ELF-1 (cell line): ENCODE measurements at regions not wholly inside any gene's neighbourhood (a gene's known extent, or its start where the extent isn't known, plus 50 kb on each side); places are given as distances from the start of the nearest gene placed in this dataset.
"Not testable (repeated sequence)": the region's sequence is repeated elsewhere in the genome, so short reads cannot be mapped to it uniquely, and the experiment has no call there.

Experiments
- DNase-seq: peaks from one replicate; pipeline ENCODE4 v3.0.0-alpha.2; 2016; ENCODE audit warnings: low read depth, low spot score

- DNase-seq, result no peak
These were observed 145.3 kb upstream of the ZNF521 start for GRCh38 chr18:25497151-25497794.

GRCh38 chr18:25496544-25496943 lies 144.6 kb upstream of the ZNF521 start:
- DNase-seq, result no peak

- no peak for DNase-seq
These were observed 143.6 kb upstream of the ZNF521 start for GRCh38 chr18:25495606-25496005.

GRCh38 chr18:25494888-25495287 lies 142.9 kb upstream of the ZNF521 start:
- DNase-seq, result no peak

- no peak for DNase-seq
These were observed 141.4 kb upstream of the ZNF521 start for GRCh38 chr18:25493401-25493800.

DNA sequence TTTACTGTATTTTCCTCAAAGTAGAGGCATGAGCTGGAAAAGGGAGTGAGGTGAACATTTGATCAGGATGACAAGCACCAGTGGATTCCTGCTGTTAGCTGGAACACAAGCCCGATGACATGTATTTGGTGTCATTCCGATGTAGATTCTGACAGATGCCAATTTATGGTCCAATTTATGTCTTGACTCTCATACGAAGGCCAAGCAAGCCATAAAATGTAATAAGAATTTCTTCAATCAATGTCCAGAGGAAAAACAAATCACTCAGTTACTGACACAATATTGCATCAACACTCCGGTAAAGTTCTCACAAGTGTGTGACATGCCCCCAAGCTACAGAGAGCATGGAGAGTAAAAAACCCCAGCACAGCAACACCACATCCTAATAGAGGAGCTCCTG lies 138.3 kb upstream of the ZNF521 start:
- no peak for DNase-seq

- no peak for DNase-seq
These were observed 121.0 kb upstream of the ZNF521 start for GRCh38 chr18:25473008-25473407.

GRCh38 chr18:25470756-25471524 lies 119.0 kb upstream of the ZNF521 start:
- not testable (repeated sequence) for DNase-seq

DNA sequence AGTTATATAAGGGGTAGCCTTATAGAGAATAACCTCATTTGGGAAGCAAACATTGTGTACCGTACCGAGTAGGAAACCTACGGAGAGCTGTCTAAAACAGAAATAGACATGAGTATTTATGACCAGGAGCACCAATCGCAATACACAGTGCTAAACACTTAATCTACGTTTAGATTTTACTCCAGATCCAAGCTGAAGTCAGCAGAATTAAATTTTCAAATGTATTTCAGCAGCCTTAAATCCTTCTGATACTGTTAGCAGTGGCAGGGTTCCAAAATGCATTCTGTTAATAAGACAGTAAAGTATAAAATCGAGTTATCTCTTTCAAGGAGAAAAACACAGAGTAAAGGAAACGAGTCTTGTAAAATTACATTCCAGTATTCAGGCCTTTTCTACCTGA lies 118.1 kb upstream of the ZNF521 start:
- DNase-seq, result no peak

DNA sequence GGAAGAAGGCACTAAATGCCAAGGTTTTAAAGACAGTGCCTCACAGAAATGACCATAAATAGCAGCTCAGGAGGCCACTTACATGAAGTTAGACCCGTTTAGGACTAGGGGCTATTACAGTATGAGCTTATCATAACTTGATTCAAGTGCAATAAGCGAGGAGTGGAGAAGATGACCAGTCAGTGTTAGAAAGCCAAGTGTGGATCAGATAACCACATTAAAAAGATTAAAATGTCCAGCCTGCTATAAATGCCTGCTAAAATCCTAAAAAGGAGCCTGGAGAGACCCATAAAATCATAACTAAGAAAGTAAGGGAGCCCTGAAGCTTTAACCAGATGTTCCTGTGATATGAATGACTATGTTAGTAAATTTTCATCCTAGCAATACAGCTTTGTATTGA lies 117.5 kb upstream of the ZNF521 start:
- no peak for DNase-seq

- no peak for DNase-seq
These were observed 115.4 kb upstream of the ZNF521 start for GRCh38 chr18:25467226-25467987.

- no peak for DNase-seq
These were observed 113.3 kb upstream of the ZNF521 start for GRCh38 chr18:25465152-25465732.

- no peak for DNase-seq
These were observed 112.3 kb upstream of the ZNF521 start for GRCh38 chr18:25464227-25464626.

GRCh38 chr18:25463726-25464125 lies 111.8 kb upstream of the ZNF521 start:
- no peak for DNase-seq

- DNase-seq, result no peak
These were observed 107.8 kb upstream of the ZNF521 start for GRCh38 chr18:25459814-25460213.

DNA sequence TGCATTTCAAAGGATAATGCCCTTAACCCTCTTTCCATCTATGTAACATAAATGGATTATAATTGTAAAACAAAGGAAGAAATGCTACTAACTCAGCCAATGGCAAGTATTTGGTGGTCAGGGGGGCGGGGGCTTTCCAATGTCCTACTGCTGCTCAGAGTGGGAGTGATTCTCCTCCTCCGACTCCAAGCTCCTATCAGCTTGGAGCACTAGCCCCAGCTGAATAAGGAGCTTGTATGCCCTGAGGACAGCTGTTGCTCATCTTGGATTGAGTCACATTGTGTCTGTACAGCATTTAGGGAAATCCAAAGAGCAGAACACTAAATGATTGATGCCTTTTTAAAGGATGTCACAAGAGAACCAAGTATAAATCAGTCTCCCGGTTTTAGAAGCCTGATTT lies 105.6 kb upstream of the ZNF521 start:
- DNase-seq, result no peak

DNA sequence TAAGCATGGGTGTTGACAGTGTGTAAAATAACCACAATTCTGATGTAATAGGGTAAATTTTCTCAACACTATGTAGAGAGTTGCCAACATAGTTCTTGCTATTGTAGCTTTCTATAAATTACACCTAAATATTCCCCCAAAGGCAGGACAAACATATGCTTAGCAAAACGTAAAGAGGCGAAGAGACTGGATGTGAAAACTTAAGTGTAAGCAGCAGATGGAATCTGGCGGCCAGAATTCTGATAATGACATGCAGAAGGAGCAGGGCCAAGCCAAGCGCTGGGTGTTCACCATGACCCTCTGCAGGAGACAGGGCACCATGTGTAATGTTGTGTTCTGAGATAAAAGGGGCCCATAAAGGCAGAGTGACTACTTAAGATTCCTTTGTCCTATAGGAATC lies 105.2 kb upstream of the ZNF521 start:
- DNase-seq, result no peak

DNA sequence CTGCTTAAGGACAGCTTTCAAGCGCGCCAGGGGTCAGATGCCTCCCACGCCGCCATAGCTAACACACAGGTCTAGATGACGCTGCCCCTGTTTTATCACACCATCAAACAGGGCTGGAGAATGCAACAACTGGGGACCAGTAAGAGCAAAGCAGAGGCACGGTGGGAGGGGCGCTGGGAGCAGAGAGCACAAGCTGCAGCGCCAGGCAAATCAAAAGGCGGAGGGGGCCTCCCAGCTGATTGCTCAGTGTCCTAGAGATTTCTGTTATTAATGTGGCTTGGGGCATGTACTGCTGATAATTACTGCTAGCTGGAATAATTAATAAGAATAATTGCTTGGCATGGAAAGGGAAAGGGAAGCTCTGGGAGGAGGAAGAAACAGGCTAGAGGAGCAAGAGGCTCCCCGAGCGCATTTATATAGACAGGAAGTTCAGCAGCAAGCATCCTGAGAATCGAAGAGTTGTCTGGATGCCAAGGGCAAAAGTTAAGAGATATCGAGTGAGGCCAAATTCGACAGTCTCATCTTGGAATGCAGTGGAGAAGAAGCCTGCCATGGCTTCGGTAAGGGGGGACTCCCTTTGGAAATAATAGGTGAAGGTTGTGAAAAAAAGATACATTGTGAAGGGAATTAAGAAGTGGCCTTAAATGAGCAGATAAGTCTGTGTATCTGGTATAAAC lies 104.5 kb upstream of the ZNF521 start:
- no peak for DNase-seq

DNA sequence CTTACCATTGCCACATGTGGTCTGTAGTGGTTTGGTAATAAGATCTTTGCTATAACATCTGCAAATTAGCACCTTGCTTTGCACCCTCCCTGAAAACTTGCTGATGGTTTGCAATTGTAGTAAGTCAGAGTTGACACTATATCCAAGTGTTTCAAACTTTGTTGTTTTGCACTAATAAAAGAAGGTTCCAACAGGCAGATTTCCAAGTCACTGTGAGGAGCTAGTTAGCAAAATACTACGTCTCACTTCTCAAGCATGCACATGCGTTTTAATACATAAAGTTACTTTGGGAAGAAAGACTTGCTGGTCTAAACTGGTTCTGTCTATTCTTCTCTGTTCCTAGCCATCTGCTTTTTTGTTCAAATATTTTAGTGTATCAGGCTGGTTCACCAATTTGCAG lies 103.7 kb upstream of the ZNF521 start:
- DNase-seq, result no peak

DNA sequence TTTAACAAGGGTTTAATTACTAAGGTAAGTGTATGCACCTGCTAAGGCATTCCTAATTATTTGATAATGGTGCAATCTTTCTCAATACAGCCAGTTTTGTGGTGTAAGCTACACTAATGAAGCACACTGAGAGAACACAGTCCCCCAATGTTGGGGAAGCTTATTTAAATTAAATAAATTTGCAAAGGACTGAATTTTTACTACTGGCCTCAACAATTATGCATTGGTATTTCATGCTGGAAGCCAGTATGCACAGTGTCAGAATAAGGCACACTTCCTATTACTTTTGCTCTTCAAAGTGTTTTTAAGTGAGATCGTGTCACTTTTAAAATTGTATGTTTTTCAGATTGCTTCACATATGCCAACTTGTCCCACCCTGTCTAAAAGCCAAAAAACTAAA lies 103.2 kb upstream of the ZNF521 start:
- no peak for DNase-seq

- DNase-seq, result no peak
These were observed 102.8 kb upstream of the ZNF521 start for GRCh38 chr18:25454730-25455129.

DNA sequence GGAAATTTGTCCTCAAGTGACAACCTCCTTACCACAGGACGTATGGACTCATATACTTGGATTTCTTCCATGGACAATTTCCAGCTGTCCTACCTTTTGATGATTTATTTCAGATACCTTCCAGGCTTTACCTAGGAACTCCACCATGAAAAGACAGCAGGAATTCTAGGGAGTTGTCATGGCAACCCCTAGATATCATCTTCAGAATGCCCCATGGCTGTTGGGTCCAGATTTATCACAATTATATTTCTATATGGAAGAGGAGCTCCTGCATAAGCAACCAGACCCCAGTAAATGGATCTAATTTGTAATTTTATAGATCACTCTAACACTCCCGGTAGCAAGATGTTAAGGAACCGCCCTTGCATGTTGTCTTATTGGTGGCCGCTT lies 102.3 kb upstream of the ZNF521 start:
- no peak for DNase-seq
